Peyer's patch (tissue), 4 donors: ENCODE measurements at regions not wholly inside any gene's neighbourhood (a gene's known extent, or its start where the extent isn't known, plus 50 kb on each side); places are given as distances from the start of the nearest gene placed in this dataset.

ENCODE experiments used
- CTCF ChIP-seq, 6 experiments: fragments of 450-650 bp in 4 of 6; fragments of 200-600 bp in 2 of 6; sonication (generic) in 1 of 6; IDR thresholded peaks; one replicate each; pipeline ENCODE4 v1.5.1; 2017 to 2019; ENCODE audit warnings: antibody characterized with exemption in 6 of 6, mild to moderate bottlenecking in 3 of 6, moderate library complexity in 1 of 6
- POLR2A ChIP-seq, 2 donors: fragments of 450-650 bp; IDR thresholded peaks; one replicate each; pipeline ENCODE4 v1.5.1; 2017; ENCODE audit warnings: antibody characterized with exemption in 2 of 2, mild to moderate bottlenecking in 2 of 2, moderate library complexity in 2 of 2

- TF ChIP-seq CTCF (IDR thresholded peaks at IDR 0.05) (no peak), POLR2A (IDR thresholded peaks at IDR 0.05) (no peak)
Measured at GRCh38 chr4:33446953-33447352, 2726.8 kb downstream of the PCDH7 start.
